Small intestine (tissue), 7 donors: ENCODE measurements at regions not wholly inside any gene's neighbourhood (a gene's known extent, or its start where the extent isn't known, plus 50 kb on each side); places are given as distances from the start of the nearest gene placed in this dataset.
"Not testable (repeated sequence)": the region's sequence is repeated elsewhere in the genome, so short reads cannot be mapped to it uniquely, and the experiment has no call there.

Experiments used
- DNase-seq, 2 donors: peaks; one replicate each; pipeline versions ENCODE4 v3.0.0 to v3.0.0-alpha.2; 2013
- FAIRE-seq: peaks from 2 replicates; lab custom pipeline; 2012; peaks lifted over from hg19 to GRCh38; lab: Jason Lieb, UNC
- H3K27ac ChIP-seq, 3 donors: one replicate each; pipeline ENCODE4 v1.5.1; 2013; ENCODE audit warnings: low read length in 2 of 3, mild to moderate bottlenecking in 2 of 3, control low read depth in 1 of 3, inconsistent platforms in 1 of 3, low read depth in 1 of 3, moderate library complexity in 1 of 3
- H3K27me3 ChIP-seq, 3 donors: one replicate each; pipeline ENCODE4 v1.6.1; 2013; ENCODE audit warnings: low read length in 3 of 3, inconsistent platforms in 1 of 3; ENCODE audit not compliant: control insufficient read depth in 3 of 3, insufficient read depth in 3 of 3
- H3K36me3 ChIP-seq, 3 donors: one replicate each; pipeline ENCODE4 v1.6.1; 2013; ENCODE audit warnings: low read length in 3 of 3, inconsistent platforms in 1 of 3, low read depth in 1 of 3, mild to moderate bottlenecking in 1 of 3, moderate library complexity in 1 of 3; ENCODE audit not compliant: control insufficient read depth in 3 of 3, insufficient read depth in 2 of 3
- H3K4me1 ChIP-seq, 3 donors: one replicate each; pipeline ENCODE4 v1.6.1; 2013; ENCODE audit warnings: low read length in 2 of 3, inconsistent platforms in 1 of 3, low read depth in 1 of 3, mild to moderate bottlenecking in 1 of 3, moderate library complexity in 1 of 3; ENCODE audit not compliant: control insufficient read depth in 3 of 3, insufficient read depth in 2 of 3
- H3K4me3 ChIP-seq, 3 donors: one replicate each; pipeline ENCODE4 v1.5.1; 2013; ENCODE audit warnings: low read length in 3 of 3, control low read depth in 1 of 3, inconsistent platforms in 1 of 3, low read depth in 1 of 3, mild to moderate bottlenecking in 1 of 3, moderate library complexity in 1 of 3
- H3K9me3 ChIP-seq, 2 donors: one replicate each; pipeline ENCODE4 v1.6.1; 2013; ENCODE audit warnings: low read depth in 1 of 2, low read length in 1 of 2; ENCODE audit not compliant: control insufficient read depth in 2 of 2, insufficient read depth in 1 of 2
- WGBS, 3 donors: extraction: QIAGEN DNeasy Blood & Tissue Kit; methylation state at CpG; one replicate each; pipeline ENCODE4 v1.1.7; 2013; 5-methylcytosine and 5-hydroxymethylcytosine counted together
- donor health status: healthy with polysubstance abuse.
- donor health status: control.
- donor health status: control.
- donor health status: Bipolar disorder and iron deficiency.
- donor health status: healthy.

GRCh38 chr16:8084882-8085281, 505.4 kb downstream of the TMEM114 start:
- Histone ChIP-seq H3K27ac (no peak overlapping the region), H3K4me3 (no peak overlapping the region), H3K9me3 (no peaks in the 10 kb centered on the region), H3K27me3 (no peaks in the 10 kb centered on the region), H3K36me3 (no peaks in the 10 kb centered on the region), H3K4me1 (no peaks in the 10 kb centered on the region)
- FAIRE-seq: no peak
- 65 to 69% (median 68%) methylated on average over 2 of the region's 2 CpGs for WGBS, 3 donors
- no peak for DNase-seq

DNA sequence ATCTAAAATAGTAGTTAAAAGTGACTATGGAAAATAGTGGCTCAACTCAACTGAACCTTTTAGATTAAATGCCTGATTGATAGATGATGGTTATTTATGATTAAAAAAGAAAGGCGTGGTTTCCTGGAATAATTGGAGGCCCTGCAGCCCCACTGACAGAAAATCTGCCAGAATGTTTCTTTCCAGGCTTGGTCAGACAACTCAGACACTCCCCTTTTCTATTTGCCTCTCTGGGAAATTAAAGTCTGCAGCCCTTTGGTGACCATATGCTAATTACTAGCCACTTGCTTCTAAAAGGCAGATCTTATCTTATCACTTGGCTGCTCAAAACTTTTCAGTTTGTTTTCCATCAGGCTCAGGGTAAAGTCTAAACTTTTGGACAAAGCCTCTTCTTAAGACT, 506.0 kb downstream of the TMEM114 start:
- no peak for DNase-seq
- FAIRE-seq: no peak
- 55 to 70% (median 56%) methylated on average over 1 of the region's 1 CpG for WGBS, 3 donors
- H3K36me3 ChIP-seq: no peaks in the 10 kb centered on the region
- H3K27ac ChIP-seq: no peak overlapping the region
- H3K9me3 ChIP-seq: no peaks in the 10 kb centered on the region
- H3K4me3 ChIP-seq: no peak overlapping the region
- no peaks in the 10 kb centered on the region for H3K4me1 ChIP-seq
- no peaks in the 10 kb centered on the region for H3K27me3 ChIP-seq

DNA sequence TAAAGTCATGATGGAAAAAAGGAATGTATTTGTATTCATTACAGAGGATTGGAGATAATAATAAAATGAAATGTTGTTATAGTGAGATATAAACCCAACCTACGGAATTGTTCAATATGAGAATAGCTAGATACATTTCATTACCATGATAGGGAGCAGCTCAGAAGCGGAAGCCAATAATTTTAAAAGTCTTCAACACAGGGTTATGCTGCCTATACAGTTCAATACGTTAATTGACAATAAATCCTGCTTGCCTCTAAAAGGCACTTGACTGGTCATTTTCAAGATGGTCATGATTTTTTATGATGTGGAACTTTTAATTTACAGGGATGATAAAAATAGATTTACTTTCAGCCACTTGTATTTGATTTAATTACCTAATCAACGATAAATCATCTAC, 506.8 kb downstream of the TMEM114 start:
- WGBS, 3 donors: 79 to 82% (median 81%) methylated on average over 4 of the region's 4 CpGs
- no peaks in the 10 kb centered on the region for H3K27me3 ChIP-seq
- DNase-seq: no peak
- no peaks in the 10 kb centered on the region for H3K36me3 ChIP-seq
- no peaks in the 10 kb centered on the region for H3K4me1 ChIP-seq
- no peaks in the 10 kb centered on the region for H3K9me3 ChIP-seq
- FAIRE-seq: no peak
- H3K27ac ChIP-seq: no peak overlapping the region
- H3K4me3 ChIP-seq: no peak overlapping the region

DNA sequence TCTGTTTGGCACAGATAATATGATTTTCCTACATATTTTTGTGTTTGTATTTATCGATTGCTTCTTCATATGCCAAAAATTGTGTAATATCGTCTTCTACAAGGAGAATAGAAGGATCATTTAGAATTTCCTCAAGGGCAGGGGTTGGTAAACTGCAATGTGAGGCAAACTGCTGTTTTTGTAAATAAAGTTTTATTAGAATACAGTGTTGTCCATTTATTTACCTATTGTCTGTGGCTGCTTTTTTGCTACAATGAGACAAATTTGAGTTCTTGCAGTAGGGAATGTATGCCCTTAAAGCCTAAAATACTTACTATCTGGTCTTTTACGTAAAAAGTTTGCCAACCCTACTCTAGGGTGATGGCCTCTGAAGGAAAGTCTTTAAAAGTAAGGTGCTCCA, 509.5 kb downstream of the TMEM114 start:
- Histone ChIP-seq H3K36me3 (no peaks in the 10 kb centered on the region), H3K27me3 (no peaks in the 10 kb centered on the region), H3K4me1 (no peaks in the 10 kb centered on the region), H3K4me3 (no peak overlapping the region), H3K27ac (no peak overlapping the region), H3K9me3 (no peaks in the 10 kb centered on the region)
- WGBS, 3 donors: 82 to 87% (median 82%) methylated on average over 3 of the region's 3 CpGs
- DNase-seq (no peak), FAIRE-seq (no peak)

GRCh38 chr16:8075271-8075670, 515.0 kb downstream of the TMEM114 start:
- 77 to 92% (median 86%) methylated on average over 5 of the region's 5 CpGs for WGBS, 3 donors
- Histone ChIP-seq H3K27me3 (no peaks in the 10 kb centered on the region), H3K4me3 (no peak overlapping the region), H3K27ac (no peak overlapping the region), H3K36me3 (no peaks in the 10 kb centered on the region), H3K4me1 (no peaks in the 10 kb centered on the region), H3K9me3 (peaks cover 0 to 3% of the 10 kb centered on the region in 2 donors)
- no peak for DNase-seq
- no peak for FAIRE-seq

GRCh38 chr16:8070506-8070905, 519.8 kb downstream of the TMEM114 start:
- no peaks in the 10 kb centered on the region for H3K4me1 ChIP-seq
- no peak overlapping the region for H3K27ac ChIP-seq
- H3K36me3 ChIP-seq: no peaks in the 10 kb centered on the region
- FAIRE-seq: no peak
- peaks cover 2 to 5% of the 10 kb centered on the region in 2 donors for H3K9me3 ChIP-seq
- H3K4me3 ChIP-seq: no peak overlapping the region
- 64 to 66% (median 65%) methylated on average over 2 of the region's 2 CpGs for WGBS, 3 donors
- no peak for DNase-seq
- H3K27me3 ChIP-seq: no peaks in the 10 kb centered on the region

GRCh38 chr16:8068225-8068624, 522.1 kb downstream of the TMEM114 start:
- not testable (repeated sequence) for FAIRE-seq

GRCh38 chr16:8063159-8063558, 527.2 kb downstream of the TMEM114 start:
- H3K4me3 ChIP-seq: no peak overlapping the region
- no peak for DNase-seq
- WGBS, 3 donors: 79 to 86% (median 80%) methylated on average over 4 of the region's 4 CpGs
- no peaks in the 10 kb centered on the region for H3K36me3 ChIP-seq
- no peak for FAIRE-seq
- H3K27me3 ChIP-seq: no peaks in the 10 kb centered on the region
- no peak overlapping the region for H3K27ac ChIP-seq
- peaks cover 2 to 4% of the 10 kb centered on the region in 2 donors for H3K9me3 ChIP-seq
- H3K4me1 ChIP-seq: no peaks in the 10 kb centered on the region

More at GRCh38 chr16:8068225-8068624, 522.1 kb downstream of the TMEM114 start:
- 84 to 92% (median 87%) methylated on average over 3 of the region's 3 CpGs for WGBS, 3 donors
- H3K27me3 ChIP-seq, H3K36me3 ChIP-seq, DNase-seq, H3K27ac ChIP-seq, H3K4me3 ChIP-seq, H3K4me1 ChIP-seq, H3K9me3 ChIP-seq: not testable (repeated sequence)

GRCh38 chr16:8062677-8063076, 527.6 kb downstream of the TMEM114 start:
- peaks cover 2 to 4% of the 10 kb centered on the region in 2 donors for H3K9me3 ChIP-seq
- H3K4me3 ChIP-seq: no peak overlapping the region
- no peaks in the 10 kb centered on the region for H3K27me3 ChIP-seq
- no peak for DNase-seq
- no peaks in the 10 kb centered on the region for H3K4me1 ChIP-seq
- WGBS, 3 donors: 79 to 83% (median 80%) methylated on average over 9 of the region's 9 CpGs
- no peaks in the 10 kb centered on the region for H3K36me3 ChIP-seq
- H3K27ac ChIP-seq: no peak overlapping the region
- no peak for FAIRE-seq
